ENCODE measurements at regions not wholly inside any gene's neighbourhood (a gene's known extent, or its start where the extent isn't known, plus 50 kb on each side); places are given as distances from the start of the nearest gene placed in this dataset.

GRCh38 chr5:121516997-121517396, 334.7 kb upstream of the FTMT start:
- Histone ChIP-seq H3K27ac (ENCODE audit: low read depth, low read length) (no peak overlapping the region), H3K9me2 (replicated peaks; ENCODE audit: control insufficient read depth, low read length) (no peaks in the 10 kb centered on the region), H3K4me3 (ENCODE audit: low read length) (no peak overlapping the region), H3F3A (ENCODE audit: control insufficient read depth, insufficient read depth) (no peaks in the 10 kb centered on the region), H3K9me3 (ENCODE audit: control insufficient read depth, insufficient read depth, low read length) (no peaks in the 10 kb centered on the region), H4K20me1 (ENCODE audit: control insufficient read depth, insufficient read depth, low read depth, low read length) (no peaks in the 10 kb centered on the region), H3K27me3 (ENCODE audit: control insufficient read depth, low read length) (no peaks in the 10 kb centered on the region), H3K4me1 (ENCODE audit: control insufficient read depth, low read length) (no peaks in the 10 kb centered on the region), H3K36me3 (ENCODE audit: control insufficient read depth, low read length) (no peaks in the 10 kb centered on the region), H3K4me2 (ENCODE audit: low read length) (no peak overlapping the region), H3K79me2 (ENCODE audit: control insufficient read depth, low read length) (no peaks in the 10 kb centered on the region)
- TF ChIP-seq EZH2phosphoT487 (IDR thresholded peaks at IDR 0.05; ENCODE audit: borderline replicate concordance, low read length), result no peak

- Histone ChIP-seq H3K9me3 (ENCODE audit: control insufficient read depth, insufficient read depth, low read length) (no peaks in the 10 kb centered on the region), H3F3A (ENCODE audit: control insufficient read depth, insufficient read depth) (no peaks in the 10 kb centered on the region), H3K4me1 (ENCODE audit: control insufficient read depth, low read length) (no peaks in the 10 kb centered on the region), H3K4me2 (ENCODE audit: low read length) (no peak overlapping the region), H3K27ac (ENCODE audit: low read depth, low read length) (no peak overlapping the region), H4K20me1 (ENCODE audit: control insufficient read depth, insufficient read depth, low read depth, low read length) (no peaks in the 10 kb centered on the region), H3K27me3 (ENCODE audit: control insufficient read depth, low read length) (no peaks in the 10 kb centered on the region), H3K79me2 (ENCODE audit: control insufficient read depth, low read length) (no peaks in the 10 kb centered on the region), H3K36me3 (ENCODE audit: control insufficient read depth, low read length) (no peaks in the 10 kb centered on the region), H3K9me2 (replicated peaks; ENCODE audit: control insufficient read depth, low read length) (no peaks in the 10 kb centered on the region), H3K4me3 (ENCODE audit: low read length) (no peak overlapping the region)
- TF ChIP-seq CTCF (IDR thresholded peaks at IDR 0.05; ENCODE audit: low read depth, low read length, poor library complexity, severe bottlenecking), result no peak
- TF ChIP-seq EZH2phosphoT487 (IDR thresholded peaks at IDR 0.05; ENCODE audit: borderline replicate concordance, low read length), result no peak
Observed at GRCh38 chr5:121525706-121526105, 326.0 kb upstream of the FTMT start.

- no peak overlapping the region for H3K4me3 ChIP-seq (ENCODE audit: low read length)
- no peaks in the 10 kb centered on the region for H3K27me3 ChIP-seq (ENCODE audit: control insufficient read depth, low read length)
- no peaks in the 10 kb centered on the region for H3K79me2 ChIP-seq (ENCODE audit: control insufficient read depth, low read length)
- no peaks in the 10 kb centered on the region for H3K9me2 ChIP-seq (replicated peaks; ENCODE audit: control insufficient read depth, low read length)
- no peaks in the 10 kb centered on the region for H3F3A ChIP-seq (ENCODE audit: control insufficient read depth, insufficient read depth)
- no peak overlapping the region for H3K27ac ChIP-seq (ENCODE audit: low read depth, low read length)
- H3K4me1 ChIP-seq (ENCODE audit: control insufficient read depth, low read length), result no peaks in the 10 kb centered on the region
- H3K9me3 ChIP-seq (ENCODE audit: control insufficient read depth, insufficient read depth, low read length), result no peaks in the 10 kb centered on the region
- H3K4me2 ChIP-seq (ENCODE audit: low read length), result no peak overlapping the region
- TF ChIP-seq CTCF (IDR thresholded peaks at IDR 0.05; ENCODE audit: low read depth, low read length, poor library complexity, severe bottlenecking) (no peak), EZH2phosphoT487 (IDR thresholded peaks at IDR 0.05; ENCODE audit: borderline replicate concordance, low read length) (no peak)
- H4K20me1 ChIP-seq (ENCODE audit: control insufficient read depth, insufficient read depth, low read depth, low read length), result no peaks in the 10 kb centered on the region
- no peaks in the 10 kb centered on the region for H3K36me3 ChIP-seq (ENCODE audit: control insufficient read depth, low read length)
Observed at GRCh38 chr5:121526908-121527307, 324.8 kb upstream of the FTMT start.

GRCh38 chr5:121533814-121534213, 317.9 kb upstream of the FTMT start:
- TF ChIP-seq CTCF (IDR thresholded peaks at IDR 0.05; ENCODE audit: low read depth, low read length, poor library complexity, severe bottlenecking) (no peak), EZH2phosphoT487 (IDR thresholded peaks at IDR 0.05; ENCODE audit: borderline replicate concordance, low read length) (no peak)
- H3K4me2 ChIP-seq (ENCODE audit: low read length), result no peak overlapping the region
- H3K27me3 ChIP-seq (ENCODE audit: control insufficient read depth, low read length), result no peaks in the 10 kb centered on the region
- H3K4me3 ChIP-seq (ENCODE audit: low read length), result no peak overlapping the region
- no peaks in the 10 kb centered on the region for H3K4me1 ChIP-seq (ENCODE audit: control insufficient read depth, low read length)
- no peaks in the 10 kb centered on the region for H3K9me3 ChIP-seq (ENCODE audit: control insufficient read depth, insufficient read depth, low read length)
- no peaks in the 10 kb centered on the region for H4K20me1 ChIP-seq (ENCODE audit: control insufficient read depth, insufficient read depth, low read depth, low read length)
- no peak overlapping the region for H3K27ac ChIP-seq (ENCODE audit: low read depth, low read length)
- H3K9me2 ChIP-seq (replicated peaks; ENCODE audit: control insufficient read depth, low read length), result no peaks in the 10 kb centered on the region
- H3K36me3 ChIP-seq (ENCODE audit: control insufficient read depth, low read length), result no peaks in the 10 kb centered on the region
- no peaks in the 10 kb centered on the region for H3F3A ChIP-seq (ENCODE audit: control insufficient read depth, insufficient read depth)
- H3K79me2 ChIP-seq (ENCODE audit: control insufficient read depth, low read length), result no peaks in the 10 kb centered on the region
